GM23338 (cell line): ENCODE measurements at regions not wholly inside any gene's neighbourhood (a gene's known extent, or its start where the extent isn't known, plus 50 kb on each side); places are given as distances from the start of the nearest gene placed in this dataset.

Source experiments
- CREB1 ChIP-seq: fragments of 250-450 bp; sonication (Bioruptor Pico); IDR thresholded peaks from 2 replicates; pipeline ENCODE4 v1.5.0; 2020; ENCODE audit warnings: low read depth, mild to moderate bottlenecking, moderate library complexity
- CTCF ChIP-seq, 2 experiments: fragments of 200-600 bp in 1 of 2; sonication (generic) in 1 of 2; conservative IDR thresholded peaks; 2 replicates each; pipeline versions ENCODE4 v1.5.1 to v1.6.1; 2016 to 2017; ENCODE audit warnings: antibody characterized with exemption in 2 of 2, low read depth in 2 of 2, mild to moderate bottlenecking in 2 of 2, moderate library complexity in 1 of 2
- ETS1 ChIP-seq: IDR thresholded peaks from 2 replicates; pipeline ENCODE4 v1.6.1; 2016; ENCODE audit warnings: antibody characterized with exemption
- EZH2 ChIP-seq: fragments of 200-600 bp; sonication (generic); IDR thresholded peaks from one replicate; pipeline ENCODE4 v1.8.0; 2017; ENCODE audit warnings: antibody characterized with exemption, mild to moderate bottlenecking, low read depth; ENCODE audit not compliant: unreplicated experiment
- EZH2phosphoT487 ChIP-seq: fragments of 200-600 bp; sonication (generic); IDR thresholded peaks from one replicate; pipeline ENCODE4 v1.8.1; 2018; ENCODE audit warnings: antibody characterized with exemption; ENCODE audit not compliant: unreplicated experiment
- JUNB ChIP-seq: IDR thresholded peaks from one replicate; pipeline ENCODE4 v1.6.1; 2016; ENCODE audit warnings: antibody characterized with exemption; ENCODE audit not compliant: unreplicated experiment
- NANOG ChIP-seq: IDR thresholded peaks from 2 replicates; pipeline ENCODE4 v1.6.1; 2016; ENCODE audit warnings: antibody characterized with exemption, borderline replicate concordance
- POLR2AphosphoS5 ChIP-seq: IDR thresholded peaks from 2 replicates; pipeline ENCODE4 v1.6.1; 2016; ENCODE audit warnings: antibody characterized with exemption, low read depth
- REST ChIP-seq: IDR thresholded peaks from one replicate; pipeline ENCODE4 v1.6.1; 2018; ENCODE audit warnings: antibody characterized with exemption; ENCODE audit not compliant: unreplicated experiment
- STAT1 ChIP-seq: IDR thresholded peaks from one replicate; pipeline ENCODE4 v1.6.1; 2016; ENCODE audit warnings: antibody characterized with exemption; ENCODE audit not compliant: unreplicated experiment
- ZNF114 ChIP-seq: fragments of 250-450 bp; sonication (Bioruptor Pico); IDR thresholded peaks from 2 replicates; pipeline ENCODE4 v1.5.0; 2020; ENCODE audit warnings: mild to moderate bottlenecking, moderate library complexity
- ZNF331 ChIP-seq: fragments of 250-450 bp; sonication (Bioruptor Pico); IDR thresholded peaks from 2 replicates; pipeline ENCODE4 v1.5.0; 2020; ENCODE audit warnings: low read depth, mild to moderate bottlenecking, moderate library complexity

- TF ChIP-seq CTCF (conservative IDR thresholded peaks at IDR 0.05; ENCODE audit: low read depth in 2 of 2) (no peak), EZH2 (no peak), EZH2phosphoT487 (no peak), POLR2AphosphoS5 (no peak), ZNF331 (CRISPR knock-in tag) (no peak), REST (no peak), ETS1 (no peak), CREB1 (CRISPR knock-in tag) (no peak), ZNF114 (CRISPR knock-in tag) (no peak), JUNB (no peak), STAT1 (no peak), NANOG (no peak)
Measured at GRCh38 chr4:23458054-23458453, 431.8 kb downstream of the PPARGC1A start.
